Adrenal gland (tissue), 9 donors: ENCODE measurements at regions not wholly inside any gene's neighbourhood (a gene's known extent, or its start where the extent isn't known, plus 50 kb on each side); places are given as distances from the start of the nearest gene placed in this dataset.

Experiments
- DNase-seq, 7 donors: peaks; one replicate each; pipeline ENCODE4 v3.0.0-alpha.2; 2019 to 2020
- H3K27ac ChIP-seq, 5 donors: fragments of 200-600 bp; sonication (generic) in 4 of 5; 1 replicate in 3 of 5; 2 replicates in 2 of 5; pipeline versions ENCODE4 v1.5.1 to v1.8.0; 2016 to 2020; ENCODE audit warnings: mild to moderate bottlenecking in 1 of 5
- H3K27me3 ChIP-seq: fragments of 200-600 bp; 2 replicates; pipeline ENCODE4 v1.8.0; 2021
- H3K36me3 ChIP-seq, 2 donors: fragments of 200-600 bp; replicated peaks in 1 of 2; 1 replicate in 1 of 2; 2 replicates in 1 of 2; pipeline versions ENCODE4 v1.5.1 to v1.8.0; 2018 to 2022
- H3K4me1 ChIP-seq, 2 donors: fragments of 200-600 bp; replicated peaks in 1 of 2; 1 replicate in 1 of 2; 2 replicates in 1 of 2; pipeline versions ENCODE4 v1.5.1 to v1.8.0; 2018 to 2021
- H3K4me3 ChIP-seq, 4 donors: fragments of 200-600 bp; sonication (generic) in 3 of 4; one replicate each; pipeline ENCODE4 v1.5.1; 2016 to 2018
- H3K9me3 ChIP-seq, 3 donors: fragments of 200-600 bp; sonication (generic) in 1 of 3; replicated peaks in 1 of 3; 1 replicate in 2 of 3; 2 replicates in 1 of 3; pipeline versions ENCODE4 v1.5.1 to v1.8.0; 2016 to 2021
- CTCF ChIP-seq, 6 experiments: fragments of 450-650 bp in 4 of 6; fragments of 200-600 bp in 2 of 6; sonication (generic) in 1 of 6; IDR thresholded peaks; 1 replicate in 5 of 6; 2 replicates in 1 of 6; pipeline versions ENCODE4 v1.5.1 to v1.8.0; 2016 to 2021; ENCODE audit warnings: antibody characterized with exemption in 6 of 6, mild to moderate bottlenecking in 2 of 6, moderate library complexity in 1 of 6
- POLR2A ChIP-seq, 2 donors: fragments of 450-650 bp; IDR thresholded peaks; one replicate each; pipeline ENCODE4 v1.6.1; 2017; ENCODE audit warnings: antibody characterized with exemption in 2 of 2, mild to moderate bottlenecking in 2 of 2, moderate library complexity in 1 of 2
- WGBS, 4 donors: extraction: QIAGEN DNeasy Blood & Tissue Kit in 2 of 4; methylation state at CpG; one replicate each; pipeline versions ENCODE4 v1.1.5 to v1.1.7; 2013 to 2017; 5-methylcytosine and 5-hydroxymethylcytosine counted together
- intact Hi-C, 2 donors: fragments of 100-400 bp; cut with DNase I; formaldehyde crosslinking; loops; one replicate each; pipeline versions ENCODE4 v1.14.1 to v1.15.0; 2022 to 2023
- donor health status: healthy with polysubstance abuse.
- donor health status: Bipolar disorder and iron deficiency.
- donor health status: DM: yes; HTN: yes; CAD: no.
- donor health status: DM: no; HTN: no; CAD: no.
- donor health status: DM: no; HTN: no; CAD: no.

- Histone ChIP-seq H3K27ac (no peak overlapping the region), H3K36me3 (no peaks in the 10 kb centered on the region), H3K4me3 (no peak overlapping the region), H3K4me1 (peaks cover 0 to 4% of the 10 kb centered on the region in 2 donors), H3K27me3 (no peaks in the 10 kb centered on the region), H3K9me3 (no peaks in the 10 kb centered on the region)
- TF ChIP-seq POLR2A (IDR thresholded peaks at IDR 0.05) (no peak), CTCF (IDR thresholded peaks at IDR 0.05) (no peak)
- WGBS, 4 donors = 57 to 67% (median 65%) methylated on average over 5 of the region's 5 CpGs
- peak in 2 of 7 donors; percentile 22 to 23 for DNase-seq
- intact Hi-C loops = no loop called here
Measured at GRCh38 chr1:222288053-222288452, 259.9 kb downstream of the HHIPL2 start.

- intact Hi-C loops = no loop called here
- TF ChIP-seq CTCF (IDR thresholded peaks at IDR 0.05) (no peak), POLR2A (IDR thresholded peaks at IDR 0.05) (no peak)
- no peaks in the 10 kb centered on the region for H3K9me3 ChIP-seq
Measured at GRCh38 chr1:222286011-222286410, 261.9 kb downstream of the HHIPL2 start.

GRCh38 chr1:222285526-222285925 lies 262.4 kb downstream of the HHIPL2 start:
- TF ChIP-seq CTCF (IDR thresholded peaks at IDR 0.05) = no peak
- TF ChIP-seq POLR2A (IDR thresholded peaks at IDR 0.05) = no peak
- DNase-seq = no peak
- Histone ChIP-seq H3K27me3 (no peaks in the 10 kb centered on the region), H3K27ac (no peak overlapping the region), H3K9me3 (no peaks in the 10 kb centered on the region), H3K36me3 (no peaks in the 10 kb centered on the region), H3K4me3 (no peak overlapping the region), H3K4me1 (peaks cover 0 to 4% of the 10 kb centered on the region in 2 donors)
- intact Hi-C loops = no loop called here
- WGBS, 4 donors = 72 to 79% (median 78%) methylated on average over 1 of the region's 1 CpG

More at GRCh38 chr1:222286011-222286410, 261.9 kb downstream of the HHIPL2 start:
- no peaks in the 10 kb centered on the region for H3K27me3 ChIP-seq
- H3K36me3 ChIP-seq = no peaks in the 10 kb centered on the region
- DNase-seq = no peak
- no peak overlapping the region for H3K4me3 ChIP-seq
- no peak overlapping the region for H3K27ac ChIP-seq
- 69 to 83% (median 78%) methylated on average over 3 of the region's 3 CpGs for WGBS, 4 donors
- peaks cover 0 to 4% of the 10 kb centered on the region in 2 donors for H3K4me1 ChIP-seq

DNA sequence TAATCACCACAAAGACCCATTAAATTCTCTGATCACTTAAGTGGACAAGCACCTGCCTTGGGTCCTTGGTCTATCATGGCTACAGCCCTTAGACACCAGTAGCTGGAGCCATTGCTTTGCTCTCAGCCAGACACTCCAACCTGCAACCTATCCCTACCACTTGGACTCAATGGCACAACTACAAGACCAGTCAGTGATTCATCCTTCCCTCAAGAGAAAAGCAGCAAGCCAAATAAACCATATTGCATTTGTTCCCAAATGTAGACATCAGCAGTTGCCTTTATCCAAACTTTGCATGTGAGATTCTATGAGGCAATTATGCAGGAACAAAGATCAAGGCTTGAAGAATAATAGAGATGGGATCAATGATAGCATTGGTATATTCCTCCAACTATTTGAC lies 263.4 kb downstream of the HHIPL2 start:
- H3K36me3 ChIP-seq = no peaks in the 10 kb centered on the region
- no peak overlapping the region for H3K4me3 ChIP-seq
- H3K4me1 ChIP-seq = peaks cover 0 to 4% of the 10 kb centered on the region in 2 donors
- no peak for TF ChIP-seq CTCF (IDR thresholded peaks at IDR 0.05)
- no peak for TF ChIP-seq POLR2A (IDR thresholded peaks at IDR 0.05)
- no peak for DNase-seq
- intact Hi-C loops = no loop called here
- no peak overlapping the region for H3K27ac ChIP-seq
- no peaks in the 10 kb centered on the region for H3K27me3 ChIP-seq
- no peaks in the 10 kb centered on the region for H3K9me3 ChIP-seq
